ENCODE measurements at regions not wholly inside any gene's neighbourhood (a gene's known extent, or its start where the extent isn't known, plus 50 kb on each side); places are given as distances from the start of the nearest gene placed in this dataset.

DNA sequence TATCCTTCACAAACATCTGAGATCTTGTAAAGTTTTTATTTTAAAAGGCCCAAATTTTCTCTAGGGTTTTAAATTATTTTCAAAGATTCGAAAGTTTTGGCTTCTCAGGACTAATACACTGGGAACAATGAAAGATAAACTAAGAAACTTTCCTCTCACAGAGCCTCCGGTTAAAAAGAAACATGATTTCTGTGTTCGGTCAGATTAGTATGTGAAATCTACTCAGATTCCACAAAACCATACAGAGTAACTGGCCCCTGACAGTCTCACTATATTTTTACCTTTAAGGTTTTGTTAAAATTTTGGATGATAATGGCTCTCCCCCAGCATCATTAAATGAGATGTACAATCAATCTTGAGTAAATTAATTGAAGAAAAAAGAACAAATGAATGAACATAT, 471.0 kb downstream of the COL12A1 start:
- Mint-ChIP-seq H3K36me3 (no peaks in the 10 kb centered on the region), H3K4me1 (peaks cover 7% of the 10 kb centered on the region), H3K4me3 (no peak overlapping the region), H3K27ac (no peak overlapping the region), H3K27me3 (ENCODE audit: insufficient read depth, low read depth) (no peaks in the 10 kb centered on the region), H3K9me3 (no peaks in the 10 kb centered on the region)
- Histone ChIP-seq H3K79me2 (ENCODE audit: low read depth) (no peaks in the 10 kb centered on the region), H3K9me3 (ENCODE audit: low read depth) (no peaks in the 10 kb centered on the region), H3K9ac (no peak overlapping the region), H3K27me3 (no peaks in the 10 kb centered on the region), H3K4me3 (no peak overlapping the region), H3F3A (ENCODE audit: low read depth) (no peaks in the 10 kb centered on the region), H4K20me1 (ENCODE audit: low read depth) (no peaks in the 10 kb centered on the region), H3K27ac (no peak overlapping the region), H3K4me1 (no peaks in the 10 kb centered on the region), H2AFZ (replicated peaks) (no peak overlapping the region), H3K4me2 (no peak overlapping the region), H3K36me3 (no peaks in the 10 kb centered on the region)
- TF ChIP-seq EZH2phosphoT487 (IDR thresholded peaks at IDR 0.05) (no peak), EZH2 (IDR thresholded peaks at IDR 0.05) (no peak)
- TF ChIP-seq, protein P1, sequence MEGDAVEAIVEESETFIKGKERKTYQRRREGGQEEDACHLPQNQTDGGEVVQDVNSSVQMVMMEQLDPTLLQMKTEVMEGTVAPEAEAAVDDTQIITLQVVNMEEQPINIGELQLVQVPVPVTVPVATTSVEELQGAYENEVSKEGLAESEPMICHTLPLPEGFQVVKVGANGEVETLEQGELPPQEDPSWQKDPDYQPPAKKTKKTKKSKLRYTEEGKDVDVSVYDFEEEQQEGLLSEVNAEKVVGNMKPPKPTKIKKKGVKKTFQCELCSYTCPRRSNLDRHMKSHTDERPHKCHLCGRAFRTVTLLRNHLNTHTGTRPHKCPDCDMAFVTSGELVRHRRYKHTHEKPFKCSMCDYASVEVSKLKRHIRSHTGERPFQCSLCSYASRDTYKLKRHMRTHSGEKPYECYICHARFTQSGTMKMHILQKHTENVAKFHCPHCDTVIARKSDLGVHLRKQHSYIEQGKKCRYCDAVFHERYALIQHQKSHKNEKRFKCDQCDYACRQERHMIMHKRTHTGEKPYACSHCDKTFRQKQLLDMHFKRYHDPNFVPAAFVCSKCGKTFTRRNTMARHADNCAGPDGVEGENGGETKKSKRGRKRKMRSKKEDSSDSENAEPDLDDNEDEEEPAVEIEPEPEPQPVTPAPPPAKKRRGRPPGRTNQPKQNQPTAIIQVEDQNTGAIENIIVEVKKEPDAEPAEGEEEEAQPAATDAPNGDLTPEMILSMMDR (IDR thresholded peaks at IDR 0.05): no peak
- no peak for DNase-seq (ENCODE audit: low spot score)

DNA sequence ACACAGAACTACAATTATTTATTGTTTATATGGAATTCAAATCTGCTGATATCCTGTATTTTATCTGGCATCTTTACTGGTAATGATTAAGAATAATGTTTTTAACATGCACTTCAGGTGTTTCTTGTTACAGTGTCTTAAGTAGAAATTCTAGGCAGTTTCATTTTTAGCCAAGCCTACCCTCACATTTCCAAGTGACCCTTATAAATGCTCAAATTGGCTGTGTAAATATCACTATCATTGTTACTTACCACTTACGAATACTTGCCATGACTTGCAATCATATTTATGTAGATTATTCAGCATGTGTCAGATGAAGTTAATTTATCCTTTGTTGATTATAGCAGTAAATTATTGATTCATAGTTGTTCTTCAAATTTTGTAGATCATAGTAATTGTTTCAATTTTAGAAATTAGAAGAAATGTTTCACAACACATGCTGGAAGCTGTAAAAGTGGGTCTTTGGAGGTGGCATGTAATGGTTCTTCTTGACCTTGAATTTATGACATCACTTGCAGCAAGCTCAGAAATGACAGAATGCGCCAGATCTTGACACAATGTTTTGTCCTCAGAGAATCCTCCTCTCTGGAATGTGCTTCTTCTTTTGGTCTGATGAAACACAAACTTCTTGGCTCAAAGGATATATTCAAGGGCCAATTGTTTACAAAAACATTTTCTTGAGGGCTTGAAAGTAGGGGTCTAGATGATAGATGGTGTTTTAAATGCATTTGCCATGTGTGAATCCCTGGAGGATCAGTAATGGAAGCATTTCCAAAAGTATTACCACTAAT, 471.8 kb downstream of the COL12A1 start:
- Mint-ChIP-seq H3K27ac (no peak overlapping the region), H3K9me3 (no peaks in the 10 kb centered on the region), H3K36me3 (no peaks in the 10 kb centered on the region), H3K4me3 (no peak overlapping the region), H3K27me3 (ENCODE audit: insufficient read depth, low read depth) (no peaks in the 10 kb centered on the region), H3K4me1 (peaks cover 7% of the 10 kb centered on the region)
- DNase-seq (ENCODE audit: low spot score): no peak
- no peaks in the 10 kb centered on the region for H3K36me3 ChIP-seq
- H3K27me3 ChIP-seq: no peaks in the 10 kb centered on the region
- TF ChIP-seq EZH2 (IDR thresholded peaks at IDR 0.05) (no peak), EZH2phosphoT487 (IDR thresholded peaks at IDR 0.05) (no peak)
- TF ChIP-seq, protein P1 (IDR thresholded peaks at IDR 0.05): no peak
- no peak overlapping the region for H3K27ac ChIP-seq
- H3F3A ChIP-seq (ENCODE audit: low read depth): no peaks in the 10 kb centered on the region
- no peak overlapping the region for H3K4me3 ChIP-seq
- H3K79me2 ChIP-seq (ENCODE audit: low read depth): no peaks in the 10 kb centered on the region
- no peaks in the 10 kb centered on the region for H3K4me1 ChIP-seq
- no peak overlapping the region for H3K9ac ChIP-seq
- no peak overlapping the region for H3K4me2 ChIP-seq
- H2AFZ ChIP-seq (replicated peaks): no peak overlapping the region
- H3K9me3 ChIP-seq (ENCODE audit: low read depth): no peaks in the 10 kb centered on the region
- H4K20me1 ChIP-seq (ENCODE audit: low read depth): no peaks in the 10 kb centered on the region

DNA sequence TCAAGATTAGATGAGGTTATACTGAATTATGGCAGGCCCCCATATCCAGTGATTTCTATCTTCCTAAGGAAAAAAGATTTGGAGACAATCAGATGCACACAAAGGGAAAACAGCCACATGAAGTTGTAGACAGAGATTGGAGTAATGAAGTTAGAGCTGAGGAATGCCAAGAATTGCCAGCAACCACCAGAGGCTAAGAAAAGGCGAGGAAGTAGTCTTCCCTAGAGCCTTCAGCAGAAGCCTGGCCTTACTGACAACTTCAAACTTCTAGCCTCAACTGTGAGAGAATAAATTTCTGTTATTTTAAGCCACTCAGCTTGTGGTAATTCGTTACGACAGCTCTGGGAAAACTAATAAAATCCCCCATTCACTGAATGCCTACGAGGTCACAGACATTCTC, 473.9 kb downstream of the COL12A1 start:
- no peak overlapping the region for H3K9ac ChIP-seq
- no peaks in the 10 kb centered on the region for H3K27me3 ChIP-seq
- TF ChIP-seq EZH2 (IDR thresholded peaks at IDR 0.05): no peak
- TF ChIP-seq, protein P1 (IDR thresholded peaks at IDR 0.05): no peak
- no peak for TF ChIP-seq EZH2phosphoT487 (IDR thresholded peaks at IDR 0.05)
- DNase-seq (ENCODE audit: low spot score): no peak
- H3K4me2 ChIP-seq: no peak overlapping the region
- peaks cover 7% of the 10 kb centered on the region for H3K4me1 Mint-ChIP-seq
- H3F3A ChIP-seq (ENCODE audit: low read depth): no peaks in the 10 kb centered on the region
- no peaks in the 10 kb centered on the region for H3K27me3 Mint-ChIP-seq (ENCODE audit: insufficient read depth, low read depth)
- H3K79me2 ChIP-seq (ENCODE audit: low read depth): no peaks in the 10 kb centered on the region
- H3K4me3 ChIP-seq: no peak overlapping the region
- no peak overlapping the region for H3K27ac ChIP-seq
- H3K27ac Mint-ChIP-seq: no peak overlapping the region
- H3K9me3 Mint-ChIP-seq: no peaks in the 10 kb centered on the region
- no peak overlapping the region for H3K4me3 Mint-ChIP-seq
- no peaks in the 10 kb centered on the region for H3K9me3 ChIP-seq (ENCODE audit: low read depth)
- H3K4me1 ChIP-seq: no peaks in the 10 kb centered on the region
- no peaks in the 10 kb centered on the region for H4K20me1 ChIP-seq (ENCODE audit: low read depth)
- no peaks in the 10 kb centered on the region for H3K36me3 Mint-ChIP-seq
- no peaks in the 10 kb centered on the region for H3K36me3 ChIP-seq
- no peak overlapping the region for H2AFZ ChIP-seq (replicated peaks)
